Natural killer cell (primary cell): ENCODE measurements at regions not wholly inside any gene's neighbourhood (a gene's known extent, or its start where the extent isn't known, plus 50 kb on each side); places are given as distances from the start of the nearest gene placed in this dataset.

Source experiments
- ATAC-seq, 3 donors: fragments of 150-1000 bp in 2 of 3; fragments of 200-7000 bp in 1 of 3; cut with Tn5 transposase; 1 replicate in 1 of 3; 2 replicates in 2 of 3; pipeline ENCODE4 v1.10.0; 2021; ENCODE audit warnings: mild to moderate bottlenecking in 2 of 3, moderate library complexity in 2 of 3
- DNase-seq, 2 donors: peaks; one replicate each; pipeline versions ENCODE4 v3.0.0 to v3.0.0-alpha.2; 2013 to 2021; ENCODE audit warnings: mixed read lengths in 1 of 2
- H3K27ac ChIP-seq: one replicate; pipeline ENCODE4 v1.5.1; 2013; ENCODE audit warnings: mild to moderate bottlenecking, low read length
- H3K27me3 ChIP-seq: one replicate; pipeline ENCODE4 v1.6.1; 2013; ENCODE audit warnings: low read length; ENCODE audit not compliant: control insufficient read depth, insufficient read depth
- H3K36me3 ChIP-seq: one replicate; pipeline ENCODE4 v1.6.1; 2013; ENCODE audit warnings: low read length; ENCODE audit not compliant: control insufficient read depth, insufficient read depth
- H3K4me1 ChIP-seq: one replicate; pipeline ENCODE4 v1.6.1; 2013; ENCODE audit warnings: low read length; ENCODE audit not compliant: control insufficient read depth, insufficient read depth
- H3K4me3 ChIP-seq: one replicate; pipeline ENCODE4 v1.5.1; 2013; ENCODE audit warnings: low read length
- H3K9me3 ChIP-seq: one replicate; pipeline ENCODE4 v1.6.1; 2013; ENCODE audit warnings: low read length; ENCODE audit not compliant: control insufficient read depth, insufficient read depth
- H3K27ac Mint-ChIP-seq, 2 donors: one replicate each; pipeline ENCODE4 v1.8.0; 2022; ENCODE audit warnings: mild to moderate bottlenecking in 2 of 2, mixed read lengths in 2 of 2, moderate library complexity in 1 of 2
- H3K27me3 Mint-ChIP-seq, 2 donors: one replicate each; pipeline ENCODE4 v1.8.0; 2022; ENCODE audit warnings: low read depth in 2 of 2, mixed read lengths in 2 of 2
- H3K36me3 Mint-ChIP-seq: one replicate; pipeline ENCODE4 v1.8.0; 2022; ENCODE audit warnings: mixed read lengths
- H3K4me1 Mint-ChIP-seq, 2 donors: one replicate each; pipeline ENCODE4 v1.8.0; 2022; ENCODE audit warnings: mixed read lengths in 2 of 2
- H3K4me3 Mint-ChIP-seq: one replicate; pipeline ENCODE4 v1.8.0; 2022; ENCODE audit warnings: mild to moderate bottlenecking, moderate library complexity, mixed read lengths
- H3K9me3 Mint-ChIP-seq, 2 donors: one replicate each; pipeline ENCODE4 v1.8.0; 2022; ENCODE audit warnings: mixed read lengths in 2 of 2
- CTCF ChIP-seq: fragments of 200-600 bp; IDR thresholded peaks from one replicate; pipeline ENCODE4 v1.8.0; 2022; ENCODE audit warnings: antibody characterized with exemption
- WGBS: methylation state at CpG from one replicate; pipeline ENCODE4 v1.1.7; 2013; ENCODE audit warnings: missing lambda C conversion rate; ENCODE audit not compliant: insufficient coverage; 5-methylcytosine and 5-hydroxymethylcytosine counted together
- intact Hi-C: fragments of 100-400 bp; cut with micrococcal nuclease; formaldehyde crosslinking; loops from one replicate; pipeline ENCODE4 v1.14.2; 2022

- no peaks in the 10 kb centered on the region for H3K36me3 ChIP-seq
- intact Hi-C loops = no loop called here
- Mint-ChIP-seq H3K27ac (no peak overlapping the region), H3K9me3 (no peaks in the 10 kb centered on the region), H3K4me3 (no peak overlapping the region), H3K36me3 (no peaks in the 10 kb centered on the region), H3K27me3 (peaks cover 9 to 39% of the 10 kb centered on the region in 2 donors), H3K4me1 (no peaks in the 10 kb centered on the region)
- H3K9me3 ChIP-seq = no peaks in the 10 kb centered on the region
- no peaks in the 10 kb centered on the region for H3K27me3 ChIP-seq
- ATAC-seq (peak in 1 of 3 donors; percentile 37), DNase-seq (no peak)
- H3K4me3 ChIP-seq = no peak overlapping the region
- H3K27ac ChIP-seq = no peak overlapping the region
- no peak for TF ChIP-seq CTCF
- WGBS = 81% methylated on average over 3 of the region's 4 CpGs
- no peaks in the 10 kb centered on the region for H3K4me1 ChIP-seq
These were observed 195.7 kb downstream of the SPTSSA start for GRCh38 chr14:34266344-34266743.

- H3K4me1 ChIP-seq = no peaks in the 10 kb centered on the region
- no peak overlapping the region for H3K4me3 Mint-ChIP-seq
- H3K27ac ChIP-seq = no peak overlapping the region
- H3K4me3 ChIP-seq = no peak overlapping the region
- TF ChIP-seq CTCF = no peak
- no peaks in the 10 kb centered on the region for H3K36me3 Mint-ChIP-seq
- 83% methylated on average over 8 of the region's 9 CpGs for WGBS
- H3K9me3 ChIP-seq = no peaks in the 10 kb centered on the region
- no peaks in the 10 kb centered on the region for H3K36me3 ChIP-seq
- DNase-seq = no peak
- no peak overlapping the region for H3K27ac Mint-ChIP-seq
- no peak for ATAC-seq
- peaks cover 2 to 30% of the 10 kb centered on the region in 2 donors for H3K27me3 Mint-ChIP-seq
- H3K4me1 Mint-ChIP-seq = no peaks in the 10 kb centered on the region
- intact Hi-C loops = no loop called here
- no peaks in the 10 kb centered on the region for H3K9me3 Mint-ChIP-seq
- H3K27me3 ChIP-seq = no peaks in the 10 kb centered on the region
These were observed 199.7 kb downstream of the SPTSSA start for GRCh38 chr14:34262127-34262910.

- Histone ChIP-seq H3K9me3 (no peaks in the 10 kb centered on the region), H3K27ac (no peak overlapping the region), H3K4me3 (no peak overlapping the region), H3K36me3 (no peaks in the 10 kb centered on the region), H3K4me1 (no peaks in the 10 kb centered on the region), H3K27me3 (no peaks in the 10 kb centered on the region)
- Mint-ChIP-seq H3K4me1 (no peaks in the 10 kb centered on the region), H3K9me3 (no peaks in the 10 kb centered on the region), H3K4me3 (no peak overlapping the region), H3K36me3 (no peaks in the 10 kb centered on the region), H3K27ac (no peak overlapping the region), H3K27me3 (peaks cover 2 to 30% of the 10 kb centered on the region in 2 donors)
- TF ChIP-seq CTCF = no peak
- intact Hi-C loops = no loop called here
- DNase-seq = no peak
- ATAC-seq = no peak
These were observed 202.0 kb downstream of the SPTSSA start for GRCh38 chr14:34259996-34260395.

- no peak for TF ChIP-seq CTCF
- no peak for ATAC-seq
- H3K4me3 Mint-ChIP-seq = no peak overlapping the region
These were observed 203.7 kb downstream of the SPTSSA start for GRCh38 chr14:34258318-34258717.

More at GRCh38 chr14:34258318-34258717, 203.7 kb downstream of the SPTSSA start:
- H3K27me3 ChIP-seq = no peaks in the 10 kb centered on the region
- no peaks in the 10 kb centered on the region for H3K9me3 ChIP-seq
- no peaks in the 10 kb centered on the region for H3K4me1 Mint-ChIP-seq
- no peaks in the 10 kb centered on the region for H3K36me3 Mint-ChIP-seq
- intact Hi-C loops = no loop called here
- DNase-seq = no peak
- no peaks in the 10 kb centered on the region for H3K36me3 ChIP-seq
- H3K9me3 Mint-ChIP-seq = no peaks in the 10 kb centered on the region
- H3K27me3 Mint-ChIP-seq = peaks cover 2 to 30% of the 10 kb centered on the region in 2 donors
- no peak overlapping the region for H3K27ac Mint-ChIP-seq
- no peaks in the 10 kb centered on the region for H3K4me1 ChIP-seq
- WGBS = 63% methylated on average over 1 of the region's 1 CpG
- no peak overlapping the region for H3K27ac ChIP-seq
- no peak overlapping the region for H3K4me3 ChIP-seq
